Epithelial cell of proximal tubule (primary cell): ENCODE measurements at regions not wholly inside any gene's neighbourhood (a gene's known extent, or its start where the extent isn't known, plus 50 kb on each side); places are given as distances from the start of the nearest gene placed in this dataset.

ENCODE experiments used
- DNase-seq: peaks from one replicate; pipeline ENCODE4 v3.0.0-alpha.2; 2011; ENCODE audit warnings: low read depth
- H3K4me3 ChIP-seq: 2 replicates; pipeline ENCODE4 v1.5.1; 2011; ENCODE audit warnings: low read depth, mild to moderate bottlenecking, low read length
- TF ChIP-seq, protein P1 (sequence below): conservative IDR thresholded peaks from 2 replicates; pipeline ENCODE4 v1.5.1; 2012; ENCODE audit warnings: low read depth, mild to moderate bottlenecking, low read length

GRCh38 chr9:111258875-111259271, 71.2 kb downstream of the OR2K2 start:
- no peak for DNase-seq
- TF ChIP-seq, protein P1, sequence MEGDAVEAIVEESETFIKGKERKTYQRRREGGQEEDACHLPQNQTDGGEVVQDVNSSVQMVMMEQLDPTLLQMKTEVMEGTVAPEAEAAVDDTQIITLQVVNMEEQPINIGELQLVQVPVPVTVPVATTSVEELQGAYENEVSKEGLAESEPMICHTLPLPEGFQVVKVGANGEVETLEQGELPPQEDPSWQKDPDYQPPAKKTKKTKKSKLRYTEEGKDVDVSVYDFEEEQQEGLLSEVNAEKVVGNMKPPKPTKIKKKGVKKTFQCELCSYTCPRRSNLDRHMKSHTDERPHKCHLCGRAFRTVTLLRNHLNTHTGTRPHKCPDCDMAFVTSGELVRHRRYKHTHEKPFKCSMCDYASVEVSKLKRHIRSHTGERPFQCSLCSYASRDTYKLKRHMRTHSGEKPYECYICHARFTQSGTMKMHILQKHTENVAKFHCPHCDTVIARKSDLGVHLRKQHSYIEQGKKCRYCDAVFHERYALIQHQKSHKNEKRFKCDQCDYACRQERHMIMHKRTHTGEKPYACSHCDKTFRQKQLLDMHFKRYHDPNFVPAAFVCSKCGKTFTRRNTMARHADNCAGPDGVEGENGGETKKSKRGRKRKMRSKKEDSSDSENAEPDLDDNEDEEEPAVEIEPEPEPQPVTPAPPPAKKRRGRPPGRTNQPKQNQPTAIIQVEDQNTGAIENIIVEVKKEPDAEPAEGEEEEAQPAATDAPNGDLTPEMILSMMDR = no peak
- no peak overlapping the region for H3K4me3 ChIP-seq

- DNase-seq = no peak
- TF ChIP-seq, protein P1 = no peak
- H3K4me3 ChIP-seq = no peak overlapping the region
Observed at GRCh38 chr9:111258209-111258874, 71.7 kb downstream of the OR2K2 start.

DNA sequence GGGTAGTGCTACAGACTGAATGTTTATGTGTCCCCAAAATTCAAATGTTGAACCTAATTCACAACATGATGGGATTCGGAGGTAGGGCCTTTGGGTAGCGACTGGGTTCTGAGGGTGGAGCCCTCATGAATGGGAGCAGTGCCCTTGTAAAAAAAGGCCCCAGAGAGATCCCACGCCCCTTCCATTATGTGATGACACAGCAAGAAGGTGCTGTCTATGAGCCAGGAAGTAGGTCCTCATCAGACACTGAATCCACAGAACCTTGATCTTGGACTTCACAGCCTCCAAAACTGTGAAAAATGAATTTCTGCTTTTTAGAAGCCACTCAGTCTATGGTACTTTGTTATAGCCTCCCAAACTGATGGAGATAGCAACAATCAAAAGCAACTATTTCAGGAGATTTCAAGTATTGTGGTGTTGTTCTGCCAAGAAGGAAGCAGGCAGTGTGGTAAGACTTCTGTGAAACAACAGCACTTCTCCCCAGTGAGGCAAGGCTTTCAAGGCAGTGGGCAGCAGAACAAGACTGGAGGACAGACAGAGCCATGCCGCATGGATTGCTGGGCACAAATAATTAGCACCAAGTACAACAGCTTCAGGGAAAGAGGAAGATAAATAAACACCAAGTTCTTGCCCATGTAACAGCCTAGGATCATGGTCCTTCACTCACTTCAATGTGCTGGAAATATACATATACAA, 76.1 kb downstream of the OR2K2 start:
- DNase-seq = no peak
- H3K4me3 ChIP-seq = no peak overlapping the region
- TF ChIP-seq, protein P1 = no peak

- DNase-seq = no peak
- no peak overlapping the region for H3K4me3 ChIP-seq
- TF ChIP-seq, protein P1 = no peak
Observed at GRCh38 chr9:111250875-111251842, 78.9 kb downstream of the OR2K2 start.

GRCh38 chr9:111237447-111237846, 92.6 kb downstream of the OR2K2 start:
- TF ChIP-seq, protein P1 = no peak
- no peak overlapping the region for H3K4me3 ChIP-seq
- DNase-seq = no peak

DNA sequence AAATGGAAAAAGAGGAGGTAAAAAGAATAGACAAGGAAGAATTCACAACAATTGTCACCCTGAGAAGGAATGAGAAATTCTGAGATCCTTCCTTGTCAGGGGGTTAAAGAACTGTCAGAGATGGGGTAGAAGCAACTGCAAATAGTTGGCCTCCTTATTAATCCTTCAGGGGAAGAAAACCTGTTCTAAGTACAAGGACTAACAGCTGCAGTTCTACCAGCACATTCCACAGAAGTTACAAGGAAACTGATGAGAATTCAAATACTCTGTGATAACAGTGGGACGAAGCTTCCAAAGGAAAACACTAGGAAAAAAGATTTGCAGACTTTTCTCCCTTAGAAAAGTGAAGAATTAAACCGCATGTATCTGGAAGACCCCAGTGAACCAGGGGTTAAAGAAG, 93.7 kb downstream of the OR2K2 start:
- TF ChIP-seq, protein P1 = no peak
- H3K4me3 ChIP-seq = no peak overlapping the region
- DNase-seq = no peak
